Upper lobe of right lung (tissue), 1 donor: ENCODE measurements at regions not wholly inside any gene's neighbourhood (a gene's known extent, or its start where the extent isn't known, plus 50 kb on each side); places are given as distances from the start of the nearest gene placed in this dataset.

ENCODE experiments used
- ATAC-seq: fragments of 200-7000 bp; cut with Tn5 transposase; one replicate; pipeline ENCODE4 v1.9.1; 2020; ENCODE audit warnings: mild to moderate bottlenecking, moderate library complexity
- DNase-seq: peaks from one replicate; pipeline ENCODE4 v3.0.0-alpha.2; 2020
- H3K27ac ChIP-seq: fragments of 200-600 bp; one replicate; pipeline ENCODE4 v1.8.0; 2022
- H3K27me3 ChIP-seq: fragments of 200-600 bp; one replicate; pipeline ENCODE4 v1.8.0; 2022; ENCODE audit warnings: mild to moderate bottlenecking
- H3K36me3 ChIP-seq: fragments of 200-600 bp; one replicate; pipeline ENCODE4 v1.8.0; 2022
- H3K4me1 ChIP-seq: fragments of 200-600 bp; one replicate; pipeline ENCODE4 v1.8.0; 2022
- H3K4me3 ChIP-seq: fragments of 200-600 bp; one replicate; pipeline ENCODE4 v1.8.0; 2022; ENCODE audit warnings: mild to moderate bottlenecking
- H3K9me3 ChIP-seq: fragments of 200-600 bp; one replicate; pipeline ENCODE4 v1.8.0; 2022
- CTCF ChIP-seq: fragments of 200-600 bp; IDR thresholded peaks from one replicate; pipeline ENCODE4 v1.8.0; 2022; ENCODE audit warnings: antibody characterized with exemption
- intact Hi-C: fragments of 100-400 bp; cut with DNase I; formaldehyde crosslinking; loops from one replicate; pipeline ENCODE4 v1.11.0; 2022
- donor health status: DM: no; HTN: yes; CAD: no; lungs with severe emphysema.

DNA sequence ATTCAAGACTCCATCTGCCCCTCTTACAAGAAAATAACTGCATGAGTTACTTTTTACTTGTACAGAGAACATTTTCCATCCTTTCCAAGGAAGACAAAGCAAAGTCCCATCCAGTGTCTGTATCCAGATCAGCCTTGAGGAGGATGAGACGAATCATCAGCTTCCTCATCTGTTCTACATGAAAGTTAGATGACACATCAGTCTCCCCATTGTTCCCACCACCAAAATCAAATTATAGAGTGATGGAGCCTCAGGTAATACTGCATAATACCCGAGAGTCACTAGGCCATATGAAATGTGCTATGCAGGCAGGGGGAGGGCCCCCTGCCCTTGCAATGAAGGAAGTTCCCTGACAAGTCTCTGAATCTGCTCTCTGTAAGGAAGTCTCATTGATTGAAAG lies 1244.6 kb upstream of the SLC10A2 start:
- TF ChIP-seq CTCF, result no peak
- no peak overlapping the region for H3K4me3 ChIP-seq
- ATAC-seq (no peak), DNase-seq (no peak)
- intact Hi-C loops, result no loop called here
- no peaks in the 10 kb centered on the region for H3K9me3 ChIP-seq
- no peaks in the 10 kb centered on the region for H3K4me1 ChIP-seq
- no peaks in the 10 kb centered on the region for H3K27me3 ChIP-seq
- H3K27ac ChIP-seq, result no peak overlapping the region
- no peaks in the 10 kb centered on the region for H3K36me3 ChIP-seq

- H3K9me3 ChIP-seq, result no peaks in the 10 kb centered on the region
- H3K27me3 ChIP-seq, result no peaks in the 10 kb centered on the region
- no peak for ATAC-seq
- no peaks in the 10 kb centered on the region for H3K4me1 ChIP-seq
- H3K4me3 ChIP-seq, result no peak overlapping the region
- no peak for DNase-seq
- H3K36me3 ChIP-seq, result no peaks in the 10 kb centered on the region
- no peak overlapping the region for H3K27ac ChIP-seq
- no peak for TF ChIP-seq CTCF
- intact Hi-C loops, result no loop called here
Observed at GRCh38 chr13:104309431-104309830, 1243.2 kb upstream of the SLC10A2 start.

DNA sequence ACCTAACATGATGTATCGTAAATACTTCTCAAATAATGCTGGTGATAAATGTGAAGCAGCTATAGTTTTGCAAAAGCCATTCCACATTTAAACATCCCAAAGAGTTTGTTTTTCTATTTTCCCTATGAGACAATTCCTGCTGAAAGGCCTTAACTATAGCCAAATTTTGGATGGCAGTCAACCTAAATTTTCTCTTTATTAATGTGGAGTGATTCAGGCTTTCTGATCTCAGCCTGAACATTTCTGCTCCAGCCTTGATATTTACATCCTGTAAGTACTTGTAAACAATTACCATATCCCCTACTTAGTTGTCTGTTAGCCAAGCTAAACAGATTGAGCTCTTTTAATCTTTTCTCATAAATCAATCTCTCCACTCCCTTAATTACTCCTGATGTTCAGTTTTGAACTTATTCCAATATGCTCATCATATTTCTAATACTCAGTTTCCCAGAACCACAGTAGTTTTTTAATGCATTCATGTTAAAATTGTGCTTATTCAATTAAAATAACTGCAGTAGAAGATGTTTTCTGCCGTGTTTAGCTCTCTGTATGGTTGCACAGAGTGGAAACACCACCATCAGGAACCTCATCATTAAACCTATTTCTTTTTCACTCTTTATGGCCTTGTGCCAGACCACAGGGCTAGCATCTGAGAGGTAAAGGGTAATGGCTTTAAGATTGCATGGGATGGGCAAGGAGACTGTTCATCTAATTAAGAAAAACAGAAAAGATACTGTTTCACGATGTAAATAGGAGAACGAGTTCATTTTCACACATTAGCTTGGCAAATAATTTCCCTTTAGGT lies 1235.2 kb upstream of the SLC10A2 start:
- Histone ChIP-seq H3K9me3 (no peaks in the 10 kb centered on the region), H3K4me3 (no peak overlapping the region), H3K27ac (no peak overlapping the region), H3K27me3 (no peaks in the 10 kb centered on the region), H3K36me3 (no peaks in the 10 kb centered on the region), H3K4me1 (no peaks in the 10 kb centered on the region)
- intact Hi-C loops, result no loop called here
- no peak for TF ChIP-seq CTCF
- no peak for ATAC-seq
- no peak for DNase-seq

DNA sequence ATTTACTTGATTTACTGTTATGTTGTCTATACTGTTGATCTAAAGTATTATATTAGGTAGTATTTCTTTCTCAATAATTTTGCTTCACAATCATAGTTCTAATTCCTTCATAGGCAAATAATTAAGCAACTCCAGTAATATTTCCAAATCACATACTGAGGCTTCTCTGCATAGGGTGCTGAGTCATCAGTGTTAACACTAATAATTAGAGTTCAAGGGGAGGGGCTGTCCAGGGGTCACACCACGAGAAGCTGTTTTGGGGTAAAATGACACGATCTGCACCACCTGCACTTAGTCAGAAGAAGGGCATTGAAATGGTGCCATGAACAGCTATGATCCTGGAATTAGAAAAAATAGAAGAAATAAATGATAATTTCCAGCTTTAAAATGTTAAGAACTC lies 1230.9 kb upstream of the SLC10A2 start:
- Histone ChIP-seq H3K27ac (no peak overlapping the region), H3K4me1 (no peaks in the 10 kb centered on the region), H3K27me3 (no peaks in the 10 kb centered on the region), H3K9me3 (no peaks in the 10 kb centered on the region), H3K4me3 (no peak overlapping the region), H3K36me3 (no peaks in the 10 kb centered on the region)
- intact Hi-C loops, result no loop called here
- no peak for ATAC-seq
- no peak for TF ChIP-seq CTCF
- no peak for DNase-seq

- no peak overlapping the region for H3K27ac ChIP-seq
- H3K9me3 ChIP-seq, result no peaks in the 10 kb centered on the region
- H3K36me3 ChIP-seq, result no peaks in the 10 kb centered on the region
- no peaks in the 10 kb centered on the region for H3K27me3 ChIP-seq
- no peak overlapping the region for H3K4me3 ChIP-seq
- no peak for DNase-seq
- no peaks in the 10 kb centered on the region for H3K4me1 ChIP-seq
- no peak for ATAC-seq
- intact Hi-C loops, result no loop called here
- no peak for TF ChIP-seq CTCF
Observed at GRCh38 chr13:104296286-104296685, 1230.1 kb upstream of the SLC10A2 start.

DNA sequence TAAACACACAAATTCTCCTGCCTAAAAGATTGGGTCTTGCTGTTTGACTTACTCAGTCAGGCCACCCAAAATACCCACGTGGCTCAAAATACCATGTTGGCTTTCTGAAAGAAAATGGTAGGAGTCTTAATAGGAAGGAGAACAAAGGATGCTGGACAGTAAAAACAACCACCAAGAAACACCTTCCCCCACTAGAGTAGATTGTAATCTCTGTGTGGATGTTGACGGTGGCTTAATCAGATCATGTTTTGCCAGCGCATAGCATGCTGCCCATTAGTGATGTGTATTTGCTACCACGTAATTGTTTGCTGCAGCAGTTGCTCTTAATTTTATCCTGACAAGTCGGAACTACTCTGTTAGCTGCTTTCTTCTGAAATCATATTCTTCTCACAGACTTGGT lies 1229.3 kb upstream of the SLC10A2 start:
- DNase-seq, result no peak
- intact Hi-C loops, result no loop called here

More for the DNA sequence above, 1229.3 kb upstream of the SLC10A2 start:
- H3K9me3 ChIP-seq, result no peaks in the 10 kb centered on the region
- no peak overlapping the region for H3K4me3 ChIP-seq
- no peak overlapping the region for H3K27ac ChIP-seq
- no peak for ATAC-seq
- no peaks in the 10 kb centered on the region for H3K27me3 ChIP-seq
- H3K36me3 ChIP-seq, result no peaks in the 10 kb centered on the region
- no peaks in the 10 kb centered on the region for H3K4me1 ChIP-seq
- no peak for TF ChIP-seq CTCF
